ENCODE measurements at regions not wholly inside any gene's neighbourhood (a gene's known extent, or its start where the extent isn't known, plus 50 kb on each side); places are given as distances from the start of the nearest gene placed in this dataset.

GRCh38 chr5:1958211-1959010 lies 75.7 kb upstream of the IRX4 start:
- TF ChIP-seq CTCF (IDR thresholded peaks at IDR 0.05 in 8 of 11, conservative IDR thresholded peaks at IDR 0.05 in 3 of 11) (no peak), POLR2A (IDR thresholded peaks at IDR 0.05) (no peak), POLR2AphosphoS5 (IDR thresholded peaks at IDR 0.05) (no peak)

All from spleen (tissue), 7 donors.